Left lobe of liver (tissue), 2 donors: ENCODE measurements at regions not wholly inside any gene's neighbourhood (a gene's known extent, or its start where the extent isn't known, plus 50 kb on each side); places are given as distances from the start of the nearest gene placed in this dataset.

Experiments
- ATAC-seq: fragments of 200-7000 bp; cut with Tn5 transposase; one replicate; pipeline ENCODE4 v1.9.1; 2020; ENCODE audit warnings: mild to moderate bottlenecking, moderate library complexity
- DNase-seq: peaks from one replicate; pipeline ENCODE4 v3.0.0-alpha.2; 2020; ENCODE audit warnings: low spot score
- donor health status: DM: no; HTN: no; CAD: no; lungs with moderate emphysema.
- donor health status: DM: no; HTN: yes; CAD: no.

- ATAC-seq: no peak
- no peak for DNase-seq
Measured at GRCh38 chr2:14199040-14199439, 433.5 kb upstream of the LRATD1 start.

- ATAC-seq (no peak), DNase-seq (no peak)
Measured at GRCh38 chr2:14219306-14219705, 413.2 kb upstream of the LRATD1 start.

- ATAC-seq: no peak
- DNase-seq: no peak
Measured at GRCh38 chr2:14220101-14220500, 412.4 kb upstream of the LRATD1 start.

- DNase-seq (no peak), ATAC-seq (no peak)
Measured at GRCh38 chr2:14221466-14221865, 411.1 kb upstream of the LRATD1 start.

GRCh38 chr2:14223576-14223975 is 408.9 kb upstream of the LRATD1 start:
- DNase-seq (no peak), ATAC-seq (no peak)

GRCh38 chr2:14231391-14231898 is 401.1 kb upstream of the LRATD1 start:
- DNase-seq (no peak), ATAC-seq (peak; percentile 58)

GRCh38 chr2:14232217-14232616 is 400.3 kb upstream of the LRATD1 start:
- ATAC-seq (no peak), DNase-seq (no peak)

- no peak for ATAC-seq
Measured at GRCh38 chr2:14234911-14235310, 397.6 kb upstream of the LRATD1 start.

GRCh38 chr2:14235667-14236066 is 396.9 kb upstream of the LRATD1 start:
- ATAC-seq (no peak), DNase-seq (no peak)

More at GRCh38 chr2:14234911-14235310, 397.6 kb upstream of the LRATD1 start:
- DNase-seq: no peak

- ATAC-seq (no peak), DNase-seq (no peak)
Measured at GRCh38 chr2:14237902-14238301, 394.6 kb upstream of the LRATD1 start.

- ATAC-seq (no peak), DNase-seq (no peak)
Measured at GRCh38 chr2:14239605-14240004, 392.9 kb upstream of the LRATD1 start.

- ATAC-seq (no peak), DNase-seq (no peak)
Measured at GRCh38 chr2:14240868-14241267, 391.6 kb upstream of the LRATD1 start.

GRCh38 chr2:14245901-14246300 is 386.6 kb upstream of the LRATD1 start:
- no peak for DNase-seq
- no peak for ATAC-seq

GRCh38 chr2:14255135-14255820 is 377.2 kb upstream of the LRATD1 start:
- ATAC-seq (no peak), DNase-seq (no peak)

- DNase-seq: no peak
- ATAC-seq: no peak
Measured at GRCh38 chr2:14256890-14257289, 375.6 kb upstream of the LRATD1 start.

GRCh38 chr2:14257801-14258507 is 374.6 kb upstream of the LRATD1 start:
- ATAC-seq: no peak
- DNase-seq: no peak

- no peak for DNase-seq
Measured at GRCh38 chr2:14261771-14262170, 370.7 kb upstream of the LRATD1 start.

GRCh38 chr2:14263053-14263452 is 369.5 kb upstream of the LRATD1 start:
- no peak for DNase-seq
- no peak for ATAC-seq

More at GRCh38 chr2:14261771-14262170, 370.7 kb upstream of the LRATD1 start:
- no peak for ATAC-seq

- DNase-seq (no peak), ATAC-seq (peak; percentile 61)
Measured at GRCh38 chr2:14270036-14270582, 362.4 kb upstream of the LRATD1 start.

GRCh38 chr2:14272396-14273075 is 360.0 kb upstream of the LRATD1 start:
- ATAC-seq: peak; percentile 73
- DNase-seq: no peak

- no peak for ATAC-seq
- no peak for DNase-seq
Measured at GRCh38 chr2:14273650-14274049, 358.9 kb upstream of the LRATD1 start.
